Endothelial cell of umbilical vein (primary cell): ENCODE measurements at regions not wholly inside any gene's neighbourhood (a gene's known extent, or its start where the extent isn't known, plus 50 kb on each side); places are given as distances from the start of the nearest gene placed in this dataset.

Source experiments
- BruUV-seq: library from RNA; stranded (reverse); fragments of 400-500 nt; replicated peaks from 2 replicates; lab custom pipeline; 2021; lab: Mats Ljungman, UMichigan
- CTCF ChIA-PET: fragments of 300-600, 350-600 bp; sonication (Branson Sonifier 250); formaldehyde crosslinking; loops from one replicate; lab custom pipeline; 2021; ENCODE audit warnings: antibody characterized with exemption, inconsistent platforms; lab: Charles Lee
- POLR2A ChIA-PET: fragments of 300-600, 350-600 bp; sonication (Branson Sonifier 250); formaldehyde crosslinking; loops from one replicate; lab custom pipeline; 2021; ENCODE audit warnings: antibody characterized with exemption, inconsistent platforms; lab: Charles Lee
- DNase-seq: peaks from one replicate; pipeline ENCODE4 v3.0.0-alpha.2; 2011; ENCODE audit warnings: low read depth, low spot score
- FAIRE-seq: peaks from 2 replicates; lab custom pipeline; 2011; peaks lifted over from hg19 to GRCh38; lab: Jason Lieb, UNC
- H2AFZ ChIP-seq: 2 replicates; pipeline ENCODE4 v1.6.0; 2012; ENCODE audit warnings: low read depth, low read length, control low read depth, inconsistent platforms
- H3K27ac ChIP-seq: 2 replicates; pipeline ENCODE4 v1.5.1; 2011; ENCODE audit warnings: low read depth, mild to moderate bottlenecking, control low read depth, low read length, moderate library complexity; ENCODE audit not compliant: insufficient read depth
- H3K27me3 ChIP-seq, 2 experiments: 2 replicates each; pipeline versions ENCODE4 v1.6.0 to v1.6.1; 2011; ENCODE audit warnings: low read length in 2 of 2, mixed read lengths in 1 of 2; ENCODE audit not compliant: control insufficient read depth in 2 of 2, insufficient read depth in 2 of 2
- H3K36me3 ChIP-seq, 2 experiments: 2 replicates in 1 of 2; 3 replicates in 1 of 2; pipeline ENCODE4 v1.5.1; 2011; ENCODE audit warnings: low read length in 2 of 2, mild to moderate bottlenecking in 1 of 2, moderate library complexity in 1 of 2; ENCODE audit not compliant: control insufficient read depth in 2 of 2, insufficient read depth in 2 of 2; ENCODE audit errors: extremely low read depth in 1 of 2
- H3K4me1 ChIP-seq: 3 replicates; pipeline ENCODE4 v1.5.1; 2011; ENCODE audit warnings: mild to moderate bottlenecking, low read length; ENCODE audit not compliant: control insufficient read depth, insufficient read depth; ENCODE audit errors: extremely low read depth
- H3K4me2 ChIP-seq: 2 replicates; pipeline ENCODE4 v1.6.1; 2011; ENCODE audit warnings: low read length, control low read depth, mixed read lengths; ENCODE audit not compliant: insufficient read depth
- H3K4me3 ChIP-seq, 3 experiments: fragments of 200-600 bp in 1 of 3; sonication (generic), shearing (Covaris generic) in 1 of 3; replicated peaks in 1 of 3; 2 replicates each; pipeline ENCODE4 v1.5.1; 2011 to 2016; ENCODE audit warnings: control low read depth in 3 of 3, low read length in 3 of 3, mild to moderate bottlenecking in 2 of 3, inconsistent platforms in 1 of 3, low read depth in 1 of 3, moderate library complexity in 1 of 3; ENCODE audit not compliant: insufficient read depth in 1 of 3
- H3K79me2 ChIP-seq: 2 replicates; pipeline ENCODE4 v1.6.0; 2012; ENCODE audit warnings: low read length, inconsistent platforms; ENCODE audit not compliant: control insufficient read depth, insufficient read depth
- H3K9ac ChIP-seq: replicated peaks from 2 replicates; pipeline ENCODE3; 2011; ENCODE audit warnings: low read length, control low read depth; ENCODE audit not compliant: insufficient read depth; ENCODE audit errors: extremely low read depth
- H3K9me1 ChIP-seq: replicated peaks from 3 replicates; pipeline ENCODE4 v1.6.0; 2011; ENCODE audit warnings: mild to moderate bottlenecking, low read length; ENCODE audit not compliant: control insufficient read depth, insufficient read depth; ENCODE audit errors: extremely low read depth
- H3K9me3 ChIP-seq: replicated peaks from 2 replicates; pipeline ENCODE4 v1.5.1; 2012; ENCODE audit warnings: low read length, inconsistent platforms; ENCODE audit not compliant: control insufficient read depth, insufficient read depth
- H4K20me1 ChIP-seq: replicated peaks from 2 replicates; pipeline ENCODE3; 2011; ENCODE audit warnings: mild to moderate bottlenecking, low read length; ENCODE audit not compliant: control insufficient read depth, insufficient read depth; ENCODE audit errors: extremely low read depth
- EZH2 ChIP-seq: IDR thresholded peaks from 2 replicates; pipeline ENCODE4 v1.6.1; 2012; ENCODE audit warnings: borderline replicate concordance, low read depth, mild to moderate bottlenecking, moderate library complexity, low read length, inconsistent platforms; ENCODE audit not compliant: severe bottlenecking
- FOS ChIP-seq: IDR thresholded peaks from 2 replicates; pipeline ENCODE4 v1.6.1; 2011; ENCODE audit warnings: mild to moderate bottlenecking, low read length, moderate library complexity, borderline replicate concordance; ENCODE audit not compliant: insufficient read depth
- GATA2 ChIP-seq: IDR thresholded peaks from 2 replicates; pipeline ENCODE4 v1.7.0; 2011; ENCODE audit warnings: low read depth, mild to moderate bottlenecking, moderate library complexity, mixed read lengths, low read length; ENCODE audit not compliant: insufficient read length, insufficient read depth
- JUN ChIP-seq: IDR thresholded peaks from 2 replicates; pipeline ENCODE4 v1.6.1; 2011; ENCODE audit warnings: borderline replicate concordance, low read depth; ENCODE audit not compliant: insufficient read length, insufficient read depth
- MYC ChIP-seq: IDR thresholded peaks from one replicate; pipeline ENCODE4 v1.6.1; 2011; ENCODE audit warnings: mild to moderate bottlenecking, low read depth, low read length
- POLR2A ChIP-seq: IDR thresholded peaks from 2 replicates; pipeline ENCODE4 v1.6.1; 2012; ENCODE audit warnings: low read depth, mild to moderate bottlenecking, control low read depth, low read length
- POLR2AphosphoS5 ChIP-seq: IDR thresholded peaks from 2 replicates; pipeline ENCODE4 v1.6.1; 2012; ENCODE audit warnings: low read depth, mild to moderate bottlenecking, control low read depth, low read length, moderate library complexity; ENCODE audit not compliant: insufficient read depth
- dilution Hi-C: fragments of 300-500 bp; cut with MboI; formaldehyde crosslinking; loops from one replicate; pipeline ENCODE4 v1.15.0; 2019; ENCODE audit warnings: low sequenced_read_pairs; ENCODE audit not compliant: extremely low pct_ligation_motif_present
- intact Hi-C: fragments of 100-400 bp; cut with micrococcal nuclease; formaldehyde crosslinking; loops from one replicate; pipeline ENCODE4 v1.10.0; 2022
- TF ChIP-seq, protein P1 (sequence below): IDR thresholded peaks from 2 replicates; pipeline ENCODE4 v1.6.1; 2011; ENCODE audit not compliant: insufficient read depth, insufficient read length
- TF ChIP-seq, protein P2 (sequence below), 2 donors: IDR thresholded peaks; 1 replicate in 1 of 2; 2 replicates in 1 of 2; pipeline ENCODE4 v1.5.1; 2011; ENCODE audit warnings: low read length in 2 of 2, mild to moderate bottlenecking in 2 of 2, moderate library complexity in 2 of 2, control low read depth in 1 of 2, inconsistent platforms in 1 of 2, low read depth in 1 of 2; ENCODE audit not compliant: insufficient read depth in 1 of 2; ENCODE audit errors: extremely low read depth in 1 of 2

DNA sequence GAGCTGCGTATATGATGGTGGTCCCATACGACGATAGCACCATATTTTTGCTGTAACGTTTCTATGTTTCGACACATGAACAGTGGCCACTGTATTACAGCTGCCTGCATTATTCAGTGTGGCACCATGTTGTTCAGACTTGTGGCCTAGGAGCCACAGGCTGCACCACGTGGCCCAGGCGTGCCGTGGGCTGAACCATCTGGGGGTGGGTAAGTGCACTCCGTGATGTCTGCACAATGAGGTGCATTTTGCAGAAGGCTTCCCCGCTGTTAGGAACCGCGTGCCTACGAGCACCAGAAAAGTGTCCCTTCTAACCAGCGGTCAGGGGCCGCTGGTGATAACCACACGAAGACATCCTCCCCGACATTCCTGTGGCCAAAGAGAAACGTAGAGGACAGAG is 433.7 kb upstream of the MYT1L start:
- BruUV-seq = no TSS peak
- CTCF ChIA-PET = no interaction called here
- no peak for FAIRE-seq

More for the DNA sequence above, 433.7 kb upstream of the MYT1L start:
- H4K20me1 ChIP-seq = no peaks in the 10 kb centered on the region
- H3K27ac ChIP-seq = no peak overlapping the region
- H3K9ac ChIP-seq = no peak overlapping the region
- POLR2A ChIA-PET = no interaction called here
- no peaks in the 10 kb centered on the region for H3K4me1 ChIP-seq
- no peaks in the 10 kb centered on the region for H3K36me3 ChIP-seq
- no peak for DNase-seq
- TF ChIP-seq GATA2 (no peak), EZH2 (no peak), POLR2AphosphoS5 (no peak), POLR2A (no peak), FOS (no peak), JUN (no peak), MYC (no peak)
- TF ChIP-seq, protein P1, sequence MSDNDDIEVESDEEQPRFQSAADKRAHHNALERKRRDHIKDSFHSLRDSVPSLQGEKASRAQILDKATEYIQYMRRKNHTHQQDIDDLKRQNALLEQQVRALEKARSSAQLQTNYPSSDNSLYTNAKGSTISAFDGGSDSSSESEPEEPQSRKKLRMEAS = no peak
- TF ChIP-seq, protein P2, sequence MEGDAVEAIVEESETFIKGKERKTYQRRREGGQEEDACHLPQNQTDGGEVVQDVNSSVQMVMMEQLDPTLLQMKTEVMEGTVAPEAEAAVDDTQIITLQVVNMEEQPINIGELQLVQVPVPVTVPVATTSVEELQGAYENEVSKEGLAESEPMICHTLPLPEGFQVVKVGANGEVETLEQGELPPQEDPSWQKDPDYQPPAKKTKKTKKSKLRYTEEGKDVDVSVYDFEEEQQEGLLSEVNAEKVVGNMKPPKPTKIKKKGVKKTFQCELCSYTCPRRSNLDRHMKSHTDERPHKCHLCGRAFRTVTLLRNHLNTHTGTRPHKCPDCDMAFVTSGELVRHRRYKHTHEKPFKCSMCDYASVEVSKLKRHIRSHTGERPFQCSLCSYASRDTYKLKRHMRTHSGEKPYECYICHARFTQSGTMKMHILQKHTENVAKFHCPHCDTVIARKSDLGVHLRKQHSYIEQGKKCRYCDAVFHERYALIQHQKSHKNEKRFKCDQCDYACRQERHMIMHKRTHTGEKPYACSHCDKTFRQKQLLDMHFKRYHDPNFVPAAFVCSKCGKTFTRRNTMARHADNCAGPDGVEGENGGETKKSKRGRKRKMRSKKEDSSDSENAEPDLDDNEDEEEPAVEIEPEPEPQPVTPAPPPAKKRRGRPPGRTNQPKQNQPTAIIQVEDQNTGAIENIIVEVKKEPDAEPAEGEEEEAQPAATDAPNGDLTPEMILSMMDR (IDR thresholded peaks at IDR 0.05; ENCODE audit: extremely low read depth in 1 of 2, insufficient read depth in 1 of 2, low read depth in 1 of 2, low read length in 2 of 2) = no peak
- H2AFZ ChIP-seq = no peak overlapping the region
- H3K9me1 ChIP-seq = no peaks in the 10 kb centered on the region
- no peaks in the 10 kb centered on the region for H3K27me3 ChIP-seq
- H3K4me3 ChIP-seq = no peak overlapping the region
- dilution Hi-C loops (no loop called here), intact Hi-C loops (no loop called here)
- H3K9me3 ChIP-seq = peaks cover 7% of the 10 kb centered on the region
- no peak overlapping the region for H3K4me2 ChIP-seq
- H3K79me2 ChIP-seq = no peaks in the 10 kb centered on the region
